ENCODE measurements at regions not wholly inside any gene's neighbourhood (a gene's known extent, or its start where the extent isn't known, plus 50 kb on each side); places are given as distances from the start of the nearest gene placed in this dataset.

- H3K9ac ChIP-seq (ENCODE audit: extremely low read depth, insufficient read length, low read length): no peak overlapping the region
- no peak overlapping the region for H2BK20ac ChIP-seq (ENCODE audit: low read depth, low read length, poor library complexity, severe bottlenecking)
- H3K27me3 ChIP-seq (ENCODE audit: insufficient read depth, low read length): no peaks in the 10 kb centered on the region
- H3K4me2 ChIP-seq (ENCODE audit: insufficient read depth, insufficient read length, low read length): no peak overlapping the region
- H3K23ac ChIP-seq (ENCODE audit: insufficient read length, low read depth, low read length): no peak overlapping the region
- H4K91ac ChIP-seq (ENCODE audit: insufficient read length, low read depth, low read length): no peak overlapping the region
- H2BK120ac ChIP-seq (ENCODE audit: low read depth, low read length, poor library complexity, severe bottlenecking): no peak overlapping the region
- DNase-seq: no peak
- no peaks in the 10 kb centered on the region for H4K20me1 ChIP-seq (ENCODE audit: control insufficient read depth, insufficient read depth, insufficient read length)
- H3K56ac ChIP-seq (ENCODE audit: insufficient read length, low read depth, low read length): no peak overlapping the region
- H2BK15ac ChIP-seq (ENCODE audit: low read depth, low read length): no peak overlapping the region
- H3K18ac ChIP-seq (ENCODE audit: insufficient read length, low read depth, low read length): no peak overlapping the region
- H3K27ac Mint-ChIP-seq: no peak overlapping the region
- H2BK5ac ChIP-seq (ENCODE audit: insufficient read length, low read length): no peak overlapping the region
- no peaks in the 10 kb centered on the region for H3K79me2 ChIP-seq (ENCODE audit: insufficient read depth, low read length)
- no CpG with 5 or more reads among the region's 4 CpGs for WGBS (ENCODE audit: extremely low coverage, insufficient read length, low lambda C conversion rate)
- H4K8ac ChIP-seq (replicated peaks; ENCODE audit: insufficient read length, low read depth, low read length): no peak overlapping the region
- no peaks in the 10 kb centered on the region; a peak in 1 of 4 replicates for H3K4me1 Mint-ChIP-seq
- H3T11ph ChIP-seq (ENCODE audit: low read length): no peak overlapping the region
- peak overlapping the region; percentile 50; the same call in 1 of the 2 replicates for H3K14ac ChIP-seq (ENCODE audit: insufficient read depth, low read length)
- H3K23me2 ChIP-seq (ENCODE audit: insufficient read length, low read depth, low read length, poor library complexity, severe bottlenecking): no peaks in the 10 kb centered on the region
- H3K9me3 Mint-ChIP-seq: peaks cover 2 to 3% of the 10 kb centered on the region in 2 experiments; a peak in 2 of 5 replicates
- TF ChIP-seq, protein P1, sequence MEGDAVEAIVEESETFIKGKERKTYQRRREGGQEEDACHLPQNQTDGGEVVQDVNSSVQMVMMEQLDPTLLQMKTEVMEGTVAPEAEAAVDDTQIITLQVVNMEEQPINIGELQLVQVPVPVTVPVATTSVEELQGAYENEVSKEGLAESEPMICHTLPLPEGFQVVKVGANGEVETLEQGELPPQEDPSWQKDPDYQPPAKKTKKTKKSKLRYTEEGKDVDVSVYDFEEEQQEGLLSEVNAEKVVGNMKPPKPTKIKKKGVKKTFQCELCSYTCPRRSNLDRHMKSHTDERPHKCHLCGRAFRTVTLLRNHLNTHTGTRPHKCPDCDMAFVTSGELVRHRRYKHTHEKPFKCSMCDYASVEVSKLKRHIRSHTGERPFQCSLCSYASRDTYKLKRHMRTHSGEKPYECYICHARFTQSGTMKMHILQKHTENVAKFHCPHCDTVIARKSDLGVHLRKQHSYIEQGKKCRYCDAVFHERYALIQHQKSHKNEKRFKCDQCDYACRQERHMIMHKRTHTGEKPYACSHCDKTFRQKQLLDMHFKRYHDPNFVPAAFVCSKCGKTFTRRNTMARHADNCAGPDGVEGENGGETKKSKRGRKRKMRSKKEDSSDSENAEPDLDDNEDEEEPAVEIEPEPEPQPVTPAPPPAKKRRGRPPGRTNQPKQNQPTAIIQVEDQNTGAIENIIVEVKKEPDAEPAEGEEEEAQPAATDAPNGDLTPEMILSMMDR (conservative IDR thresholded peaks at IDR 0.05): no peak
- H2AK5ac ChIP-seq (ENCODE audit: insufficient read length, low read length): no peak overlapping the region
- H2AFZ ChIP-seq (ENCODE audit: low read length): no peak overlapping the region
- H3K36me3 Mint-ChIP-seq (ENCODE audit: insufficient read depth in 1 of 3, low read depth in 3 of 3): 0 out of 7 replicates have a peak, but pooled peaks cover 0 to 4% (median 0%) of the 10 kb centered on the region in 3 experiments
- H3K27me3 Mint-ChIP-seq (ENCODE audit: low read depth): no peaks in the 10 kb centered on the region; the same call in none of the 2 replicates
- no peak overlapping the region for H2BK12ac ChIP-seq (ENCODE audit: insufficient read length, low read depth, low read length)
- no peak overlapping the region for H3K4me3 Mint-ChIP-seq
- no peaks in the 10 kb centered on the region for H3K9me3 ChIP-seq (ENCODE audit: control insufficient read depth, low read depth, low read length)
- no peak overlapping the region for H3K4ac ChIP-seq (ENCODE audit: low read depth, low read length)
- H4K5ac ChIP-seq (ENCODE audit: insufficient read length, low read depth, low read length): no peak overlapping the region
- H3K27ac ChIP-seq (ENCODE audit: insufficient read length, low read depth, low read length): no peak overlapping the region
- H3K4me1 ChIP-seq (ENCODE audit: insufficient read depth, low read length): no peaks in the 10 kb centered on the region
- no peaks in the 10 kb centered on the region for H3K79me1 ChIP-seq (ENCODE audit: insufficient read depth, low read depth, low read length, poor library complexity, severe bottlenecking)
Measured at GRCh38 chr17:79444198-79444597, 166.7 kb downstream of the RBFOX3 start.

Data from H9 (cell line).